ENCODE measurements at regions not wholly inside any gene's neighbourhood (a gene's known extent, or its start where the extent isn't known, plus 50 kb on each side); places are given as distances from the start of the nearest gene placed in this dataset.

GRCh38 chr16:52165961-52166360 lies 381.0 kb downstream of the TOX3 start:
- no peak overlapping the region for H3K9ac ChIP-seq (ENCODE audit: insufficient read depth, low read depth, low read length)
- in situ Hi-C loops (cut with HindIII; ENCODE audit: extremely low pct_ligation_motif_present, low pct_unique_long_range_greater_than_20kb) (no loop called here), intact Hi-C loops (cut with micrococcal nuclease; ENCODE audit: unreplicated experiment) (no loop called here)
- ChIA-PET CTCF (ENCODE audit: low intra/inter-chr PET ratio, low total read pairs) (no interaction called here), POLR2A (no interaction called here)
- H3K27ac ChIP-seq (ENCODE audit: extremely low read length, insufficient read depth, low read length) = no peak overlapping the region
- no peaks in the 10 kb centered on the region for H3K79me2 ChIP-seq (ENCODE audit: insufficient read depth, low read length)
- no peaks in the 10 kb centered on the region for H3K4me1 ChIP-seq (ENCODE audit: insufficient read depth, low read length)
- 25% methylated on average over 8 of the region's 8 CpGs for WGBS (ENCODE audit: low lambda C conversion rate)
- no peak overlapping the region for H3K4me3 ChIP-seq (replicated peaks in 1 of 3; ENCODE audit: insufficient read depth in 1 of 3, low read depth in 2 of 3, low read length in 3 of 3)
- H3K36me3 ChIP-seq (replicated peaks in 1 of 2; ENCODE audit: control insufficient read depth in 1 of 2, insufficient read depth in 2 of 2, low read length in 2 of 2) = no peaks in the 10 kb centered on the region
- no peaks in the 10 kb centered on the region for H3K27me3 ChIP-seq (ENCODE audit: control insufficient read depth in 1 of 2, insufficient read depth in 2 of 2, low read length in 2 of 2)
- no TSS peak for BruUV-seq (replicated peaks)
- H2AFZ ChIP-seq (ENCODE audit: low read length) = no peak overlapping the region
- H3K4me2 ChIP-seq (ENCODE audit: low read depth, low read length) = no peak overlapping the region
- ATAC-seq = no peak
- H3K9me3 ChIP-seq (ENCODE audit: low read length) = no peaks in the 10 kb centered on the region
- H4K20me1 ChIP-seq (ENCODE audit: insufficient read depth, low read length) = no peaks in the 10 kb centered on the region
- no peak for DNase-seq (ENCODE audit: low spot score)
- no peak for FAIRE-seq
- TF ChIP-seq HINFP (CRISPR knock-in tag; IDR thresholded peaks at IDR 0.05; ENCODE audit: low read depth) (no peak), TEAD2 (CRISPR knock-in tag; IDR thresholded peaks at IDR 0.05) (no peak), PLSCR1 (CRISPR knock-in tag; IDR thresholded peaks at IDR 0.05; ENCODE audit: borderline replicate concordance) (no peak), ADNP (CRISPR knock-in tag; IDR thresholded peaks at IDR 0.05) (no peak), ZNF83 (CRISPR knock-in tag; IDR thresholded peaks at IDR 0.05; ENCODE audit: borderline replicate concordance) (no peak), ZNF143 (CRISPR knock-in tag; IDR thresholded peaks at IDR 0.05) (no peak), STAT6 (CRISPR knock-in tag; IDR thresholded peaks at IDR 0.05; ENCODE audit: borderline replicate concordance) (no peak), ZNF34 (CRISPR knock-in tag; IDR thresholded peaks at IDR 0.05; ENCODE audit: borderline replicate concordance) (no peak), SNRNP70 (IDR thresholded peaks at IDR 0.05; ENCODE audit: low read depth, low read length) (no peak), MXD3 (CRISPR knock-in tag; IDR thresholded peaks at IDR 0.05) (no peak), ZHX1 (CRISPR knock-in tag; IDR thresholded peaks at IDR 0.05; ENCODE audit: low read depth) (no peak), KDM5B (CRISPR knock-in tag; IDR thresholded peaks at IDR 0.05; ENCODE audit: borderline replicate concordance) (no peak), ZMAT3 (CRISPR knock-in tag; conservative IDR thresholded peaks at IDR 0.05) (no peak), ZNF280D (CRISPR knock-in tag; IDR thresholded peaks at IDR 0.05) (no peak)
